ENCODE measurements at regions not wholly inside any gene's neighbourhood (a gene's known extent, or its start where the extent isn't known, plus 50 kb on each side); places are given as distances from the start of the nearest gene placed in this dataset.

GRCh38 chr4:53672873-53673272 is 81.6 kb upstream of the LNX1 start:
- no peaks in the 10 kb centered on the region for H3K36me3 ChIP-seq (ENCODE audit: low read depth, missing control alignments)
- H3K27me3 ChIP-seq, result no peaks in the 10 kb centered on the region
- no peak for DNase-seq
- H3K4me3 ChIP-seq, result no peak overlapping the region
- intact Hi-C loops (cut with DNase I; ENCODE audit: low total_unique reads), result no loop called here
- peaks cover 6% of the 10 kb centered on the region for H3K4me1 ChIP-seq
- WGBS, 2 donors, result 86 to 97% methylated on average over 2 of the region's 2 CpGs
- TF ChIP-seq CTCF (IDR thresholded peaks at IDR 0.05) (no peak), POLR2A (IDR thresholded peaks at IDR 0.05) (no peak)
- no peaks in the 10 kb centered on the region for H3K9me3 ChIP-seq
- H3K27ac ChIP-seq, result no peak overlapping the region

DNA sequence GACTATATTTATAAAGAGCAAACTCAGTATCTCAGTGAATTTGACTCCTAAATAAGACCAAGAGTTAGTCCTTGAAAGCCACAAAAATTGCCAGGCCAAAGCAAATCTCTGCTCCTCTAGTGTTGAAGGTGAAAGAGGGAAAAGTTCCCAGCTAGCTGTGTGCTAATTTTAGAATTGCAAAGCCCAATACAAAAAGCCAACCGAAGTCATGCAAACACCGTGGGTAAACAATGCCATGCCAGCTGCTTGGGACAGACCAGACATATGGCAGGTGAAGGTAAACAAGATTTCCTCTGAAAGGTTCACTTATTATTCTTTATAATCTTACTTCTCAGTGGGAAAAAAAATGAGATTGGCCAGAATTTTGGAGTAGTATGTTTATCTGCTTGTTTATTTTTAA is 80.5 kb upstream of the LNX1 start:
- H3K4me3 ChIP-seq, result no peak overlapping the region
- no peak overlapping the region for H3K27ac ChIP-seq
- H3K9me3 ChIP-seq, result no peaks in the 10 kb centered on the region
- intact Hi-C loops (cut with DNase I; ENCODE audit: low total_unique reads), result no loop called here
- peaks cover 6% of the 10 kb centered on the region for H3K4me1 ChIP-seq
- TF ChIP-seq POLR2A (IDR thresholded peaks at IDR 0.05) (no peak), CTCF (IDR thresholded peaks at IDR 0.05) (no peak)
- H3K27me3 ChIP-seq, result no peaks in the 10 kb centered on the region
- WGBS, 2 donors, result 41 to 54% methylated on average over 2 of the region's 2 CpGs
- DNase-seq, result no peak
- no peaks in the 10 kb centered on the region for H3K36me3 ChIP-seq (ENCODE audit: low read depth, missing control alignments)

GRCh38 chr4:53659737-53660136 is 68.5 kb upstream of the LNX1 start:
- no peak overlapping the region for H3K27ac ChIP-seq
- 70% methylated on average over 2 of the region's 2 CpGs for WGBS, 2 donors
- intact Hi-C loops (cut with DNase I; ENCODE audit: low total_unique reads), result no loop called here

GRCh38 chr4:53659112-53659511 is 67.8 kb upstream of the LNX1 start:
- no peaks in the 10 kb centered on the region for H3K36me3 ChIP-seq (ENCODE audit: low read depth, missing control alignments)
- H3K4me3 ChIP-seq, result no peak overlapping the region
- TF ChIP-seq CTCF (IDR thresholded peaks at IDR 0.05) (no peak), POLR2A (IDR thresholded peaks at IDR 0.05) (no peak)
- H3K9me3 ChIP-seq, result no peaks in the 10 kb centered on the region
- no peak overlapping the region for H3K27ac ChIP-seq
- no peaks in the 10 kb centered on the region for H3K4me1 ChIP-seq
- intact Hi-C loops (cut with DNase I; ENCODE audit: low total_unique reads), result no loop called here
- WGBS, 2 donors, result 80 to 84% methylated on average over 5 of the region's 5 CpGs
- DNase-seq, result no peak
- H3K27me3 ChIP-seq, result no peaks in the 10 kb centered on the region

More at GRCh38 chr4:53659737-53660136, 68.5 kb upstream of the LNX1 start:
- DNase-seq, result no peak
- Histone ChIP-seq H3K4me3 (no peak overlapping the region), H3K27me3 (no peaks in the 10 kb centered on the region), H3K4me1 (no peaks in the 10 kb centered on the region), H3K36me3 (ENCODE audit: low read depth, missing control alignments) (no peaks in the 10 kb centered on the region), H3K9me3 (no peaks in the 10 kb centered on the region)
- TF ChIP-seq CTCF (IDR thresholded peaks at IDR 0.05), result no peak

GRCh38 chr4:53658029-53658428 is 66.7 kb upstream of the LNX1 start:
- no peak for DNase-seq
- H3K4me1 ChIP-seq, result no peaks in the 10 kb centered on the region
- no peaks in the 10 kb centered on the region for H3K27me3 ChIP-seq
- no peak overlapping the region for H3K4me3 ChIP-seq
- no peaks in the 10 kb centered on the region for H3K36me3 ChIP-seq (ENCODE audit: low read depth, missing control alignments)
- intact Hi-C loops (cut with DNase I; ENCODE audit: low total_unique reads), result no loop called here
- no peak overlapping the region for H3K27ac ChIP-seq
- WGBS, 2 donors, result 68 to 94% methylated on average over 1 of the region's 1 CpG
- TF ChIP-seq CTCF (IDR thresholded peaks at IDR 0.05), result no peak
- TF ChIP-seq POLR2A (IDR thresholded peaks at IDR 0.05), result no peak
- H3K9me3 ChIP-seq, result no peaks in the 10 kb centered on the region
